CD14-positive monocyte (primary cell): ENCODE measurements at regions not wholly inside any gene's neighbourhood (a gene's known extent, or its start where the extent isn't known, plus 50 kb on each side); places are given as distances from the start of the nearest gene placed in this dataset.

Experiments
- DNase-seq, 3 donors: peaks; one replicate each; pipeline ENCODE4 v3.0.0-alpha.2; 2011 to 2022
- H2AFZ ChIP-seq: 2 replicates; pipeline ENCODE4 v1.6.0; 2012; ENCODE audit warnings: mild to moderate bottlenecking, low read depth, low read length, inconsistent platforms; ENCODE audit not compliant: insufficient read depth, poor library complexity, severe bottlenecking
- H3K27ac ChIP-seq, 2 donors: 1 replicate in 1 of 2; 2 replicates in 1 of 2; pipeline ENCODE4 v1.5.1; 2012 to 2013; ENCODE audit warnings: low read length in 2 of 2, control low read depth in 1 of 2, inconsistent platforms in 1 of 2, low read depth in 1 of 2, mild to moderate bottlenecking in 1 of 2
- H3K27me3 ChIP-seq, 2 donors: one replicate each; pipeline versions ENCODE4 v1.6.0 to v1.6.1; 2011 to 2013; ENCODE audit warnings: low read length in 2 of 2; ENCODE audit not compliant: control insufficient read depth in 2 of 2, insufficient read depth in 2 of 2
- H3K36me3 ChIP-seq, 2 donors: replicated peaks in 1 of 2; 1 replicate in 1 of 2; 2 replicates in 1 of 2; pipeline versions ENCODE4 v1.5.1 to v1.6.1; 2012 to 2013; ENCODE audit warnings: low read length in 2 of 2, control low read depth in 1 of 2, inconsistent platforms in 1 of 2, mild to moderate bottlenecking in 1 of 2; ENCODE audit not compliant: insufficient read depth in 2 of 2, control insufficient read depth in 1 of 2
- H3K4me1 ChIP-seq, 2 donors: 1 replicate in 1 of 2; 2 replicates in 1 of 2; pipeline versions ENCODE4 v1.5.1 to v1.6.1; 2012 to 2013; ENCODE audit warnings: low read length in 2 of 2, control low read depth in 1 of 2, inconsistent platforms in 1 of 2, mild to moderate bottlenecking in 1 of 2, moderate library complexity in 1 of 2; ENCODE audit not compliant: insufficient read depth in 2 of 2, control insufficient read depth in 1 of 2
- H3K4me2 ChIP-seq: replicated peaks from 2 replicates; pipeline ENCODE3; 2012; ENCODE audit warnings: low read length, moderate library complexity, mild to moderate bottlenecking; ENCODE audit not compliant: poor library complexity, severe bottlenecking; ENCODE audit errors: extremely low read depth
- H3K4me3 ChIP-seq, 3 experiments: fragments of 200-600 bp in 1 of 3; sonication (generic) in 1 of 3; replicated peaks in 1 of 3; 1 replicate in 2 of 3; 2 replicates in 1 of 3; pipeline ENCODE4 v1.5.1; 2011 to 2013; ENCODE audit warnings: low read length in 3 of 3, mild to moderate bottlenecking in 3 of 3, control low read depth in 2 of 3, low read depth in 2 of 3, inconsistent platforms in 1 of 3, moderate library complexity in 1 of 3
- H3K79me2 ChIP-seq: 2 replicates; pipeline ENCODE4 v1.6.0; 2012; ENCODE audit warnings: mild to moderate bottlenecking, control low read depth, inconsistent platforms, low read length, moderate library complexity; ENCODE audit not compliant: insufficient read depth
- H3K9ac ChIP-seq: 2 replicates; pipeline ENCODE4 v1.6.0; 2017; ENCODE audit warnings: low read length, mild to moderate bottlenecking; ENCODE audit not compliant: insufficient read depth, poor library complexity, severe bottlenecking
- H3K9me3 ChIP-seq, 2 donors: replicated peaks in 1 of 2; 1 replicate in 1 of 2; 2 replicates in 1 of 2; pipeline versions ENCODE4 v1.5.1 to v1.6.1; 2012 to 2013; ENCODE audit warnings: low read length in 2 of 2, control low read depth in 1 of 2; ENCODE audit not compliant: control insufficient read depth in 1 of 2, insufficient read depth in 1 of 2
- H4K20me1 ChIP-seq: 2 replicates; pipeline ENCODE4 v1.6.0; 2012; ENCODE audit warnings: mild to moderate bottlenecking, low read length, control low read depth, moderate library complexity; ENCODE audit not compliant: insufficient read depth
- H3K27ac Mint-ChIP-seq, 7 donors: one replicate each; pipeline ENCODE4 v1.8.0; 2020; ENCODE audit warnings: mild to moderate bottlenecking in 7 of 7, mixed read lengths in 7 of 7, moderate library complexity in 6 of 7, inconsistent platforms in 2 of 7
- H3K27me3 Mint-ChIP-seq, 3 donors: one replicate each; pipeline ENCODE4 v1.8.0; 2021 to 2022; ENCODE audit warnings: low read depth in 3 of 3, mild to moderate bottlenecking in 3 of 3, mixed read lengths in 3 of 3, moderate library complexity in 3 of 3, inconsistent platforms in 1 of 3
- H3K36me3 Mint-ChIP-seq, 2 donors: one replicate each; pipeline ENCODE4 v1.8.0; 2020; ENCODE audit warnings: mixed read lengths in 2 of 2, inconsistent platforms in 1 of 2, mild to moderate bottlenecking in 1 of 2
- H3K4me1 Mint-ChIP-seq: one replicate; pipeline ENCODE4 v1.8.0; 2020; ENCODE audit warnings: mild to moderate bottlenecking, mixed read lengths
- H3K4me3 Mint-ChIP-seq, 2 donors: one replicate each; pipeline ENCODE4 v1.8.0; 2020; ENCODE audit warnings: mild to moderate bottlenecking in 2 of 2, mixed read lengths in 2 of 2, moderate library complexity in 1 of 2
- H3K9me3 Mint-ChIP-seq, 7 donors: one replicate each; pipeline ENCODE4 v1.8.0; 2020 to 2022; ENCODE audit warnings: mixed read lengths in 7 of 7, mild to moderate bottlenecking in 6 of 7, moderate library complexity in 6 of 7, inconsistent platforms in 2 of 7
- CTCF ChIP-seq: fragments of 200-600 bp; IDR thresholded peaks from one replicate; pipeline ENCODE4 v1.8.0; 2022; ENCODE audit warnings: antibody characterized with exemption, mild to moderate bottlenecking
- WGBS: methylation state at CpG from one replicate; pipeline ENCODE4 v1.1.5; 2013; ENCODE audit warnings: missing lambda C conversion rate; ENCODE audit not compliant: insufficient coverage; 5-methylcytosine and 5-hydroxymethylcytosine counted together
- intact Hi-C, 2 donors: fragments of 100-400 bp; cut with micrococcal nuclease; formaldehyde crosslinking; loops; one replicate each; pipeline versions ENCODE4 v1.15.0 to v1.15.1; 2023

GRCh38 chr14:71698673-71699072, 233.6 kb upstream of the RGS6 start:
- Histone ChIP-seq H3K4me1 (no peaks in the 10 kb centered on the region), H3K9ac (no peak overlapping the region), H3K9me3 (no peaks in the 10 kb centered on the region), H3K4me3 (no peak overlapping the region), H3K4me2 (no peak overlapping the region), H3K27ac (no peak overlapping the region), H2AFZ (no peak overlapping the region), H3K27me3 (no peaks in the 10 kb centered on the region), H3K36me3 (peaks cover 27 to 94% of the 10 kb centered on the region in 2 donors), H3K79me2 (no peaks in the 10 kb centered on the region), H4K20me1 (peaks cover 5% of the 10 kb centered on the region)
- no peak for DNase-seq
- H3K4me1 Mint-ChIP-seq, result peaks cover under 1% of the 10 kb centered on the region
- H3K4me3 Mint-ChIP-seq, result no peak overlapping the region
- peaks cover 0 to 3% (median 0%) of the 10 kb centered on the region in 7 donors for H3K9me3 Mint-ChIP-seq
- TF ChIP-seq CTCF, result no peak
- H3K27me3 Mint-ChIP-seq, result no peaks in the 10 kb centered on the region
- intact Hi-C loops, result no loop called here
- 100% methylated on average over 4 of the region's 4 CpGs for WGBS
- no peak overlapping the region for H3K27ac Mint-ChIP-seq
- peaks cover 81 to 86% of the 10 kb centered on the region in 2 donors for H3K36me3 Mint-ChIP-seq

GRCh38 chr14:71701990-71702389, 230.2 kb upstream of the RGS6 start:
- H3K36me3 Mint-ChIP-seq, result peaks cover 73 to 77% of the 10 kb centered on the region in 2 donors

More at GRCh38 chr14:71701990-71702389, 230.2 kb upstream of the RGS6 start:
- Histone ChIP-seq H3K36me3 (peaks cover 48 to 92% of the 10 kb centered on the region in 2 donors), H3K9ac (no peak overlapping the region), H3K4me3 (no peak overlapping the region), H3K79me2 (no peaks in the 10 kb centered on the region), H3K4me1 (no peaks in the 10 kb centered on the region), H3K27ac (no peak overlapping the region), H3K4me2 (no peak overlapping the region), H2AFZ (no peak overlapping the region), H3K9me3 (no peaks in the 10 kb centered on the region), H3K27me3 (no peaks in the 10 kb centered on the region), H4K20me1 (peaks cover 5% of the 10 kb centered on the region)
- Mint-ChIP-seq H3K27me3 (no peaks in the 10 kb centered on the region), H3K4me3 (no peak overlapping the region), H3K27ac (peak overlapping the region in 1 of 7 donors; percentile 66), H3K9me3 (peaks cover 0 to 3% (median 0%) of the 10 kb centered on the region in 7 donors), H3K4me1 (no peaks in the 10 kb centered on the region)
- TF ChIP-seq CTCF, result no peak
- DNase-seq, result no peak
- intact Hi-C loops, result no loop called here
- 95% methylated on average over 3 of the region's 5 CpGs for WGBS
